Tibial nerve (tissue), 4 donors: ENCODE measurements at regions not wholly inside any gene's neighbourhood (a gene's known extent, or its start where the extent isn't known, plus 50 kb on each side); places are given as distances from the start of the nearest gene placed in this dataset.

ENCODE experiments used
- DNase-seq, 2 donors: peaks; one replicate each; pipeline ENCODE4 v3.0.0-alpha.2; 2019; ENCODE audit warnings: low spot score in 2 of 2
- H3K27ac ChIP-seq, 4 donors: fragments of 200-600 bp; sonication (generic) in 3 of 4; one replicate each; pipeline ENCODE4 v1.5.1; 2017 to 2019; ENCODE audit warnings: mild to moderate bottlenecking in 1 of 4
- H3K27me3 ChIP-seq, 2 donors: fragments of 200-600 bp; sonication (generic) in 1 of 2; one replicate each; pipeline versions ENCODE4 v1.5.1 to v1.6.0; 2017 to 2019
- H3K36me3 ChIP-seq, 3 donors: fragments of 200-600 bp; sonication (generic); one replicate each; pipeline ENCODE4 v1.5.1; 2018 to 2019
- H3K4me1 ChIP-seq, 4 donors: fragments of 200-600 bp; sonication (generic) in 3 of 4; one replicate each; pipeline ENCODE4 v1.5.1; 2017 to 2019
- H3K4me3 ChIP-seq, 4 donors: fragments of 200-600 bp; sonication (generic) in 3 of 4; one replicate each; pipeline ENCODE4 v1.5.1; 2017 to 2019; ENCODE audit warnings: mild to moderate bottlenecking in 1 of 4, moderate library complexity in 1 of 4
- H3K9me3 ChIP-seq, 4 donors: fragments of 200-600 bp; sonication (generic) in 3 of 4; one replicate each; pipeline ENCODE4 v1.5.1; 2017 to 2019
- EP300 ChIP-seq, 2 donors: sonication (generic); formaldehyde crosslinking; IDR thresholded peaks; one replicate each; pipeline ENCODE4 v1.6.1; 2017; ENCODE audit warnings: antibody characterized with exemption in 2 of 2, mild to moderate bottlenecking in 1 of 2
- POLR2A ChIP-seq, 2 donors: fragments of 450-650 bp; IDR thresholded peaks; one replicate each; pipeline ENCODE4 v1.6.1; 2017; ENCODE audit warnings: antibody characterized with exemption in 2 of 2, mild to moderate bottlenecking in 2 of 2, moderate library complexity in 2 of 2
- WGBS, 2 donors: methylation state at CpG; one replicate each; pipeline ENCODE4 v1.1.5; 2018; 5-methylcytosine and 5-hydroxymethylcytosine counted together
- TF ChIP-seq, protein P1 (sequence below), 5 experiments: fragments of 200-600 bp in 3 of 5; fragments of 450-650 bp in 2 of 5; sonication (generic) in 3 of 5; IDR thresholded peaks; one replicate each; pipeline ENCODE4 v1.5.1; 2016 to 2019; ENCODE audit warnings: antibody characterized with exemption in 5 of 5, mild to moderate bottlenecking in 3 of 5, moderate library complexity in 2 of 5

DNA sequence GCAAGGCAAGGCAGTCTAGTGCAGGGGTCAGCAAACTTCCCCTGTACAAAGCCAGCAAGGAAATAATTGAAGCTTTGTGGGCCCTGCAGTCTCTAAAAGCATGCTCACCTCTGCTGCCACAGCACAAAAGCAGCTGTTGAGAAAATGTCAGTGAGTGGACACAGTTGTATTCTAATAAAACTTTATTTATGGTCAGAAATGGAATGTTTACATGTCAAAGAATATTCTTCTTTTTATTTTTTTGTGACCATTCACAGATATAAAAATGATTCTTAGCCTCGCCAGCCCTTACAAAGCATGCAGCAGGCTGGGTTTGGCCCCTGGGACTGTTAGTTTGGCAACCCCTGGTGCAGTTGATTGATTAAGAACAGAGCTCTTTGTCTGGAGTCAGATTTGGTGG is 192.4 kb downstream of the BUB3 start:
- H3K36me3 ChIP-seq, result no peaks in the 10 kb centered on the region
- no peak for DNase-seq
- 55 to 75% methylated on average over 1 of the region's 1 CpG for WGBS, 2 donors
- no peak overlapping the region for H3K27ac ChIP-seq
- no peaks in the 10 kb centered on the region for H3K4me1 ChIP-seq
- no peaks in the 10 kb centered on the region for H3K9me3 ChIP-seq
- TF ChIP-seq POLR2A (IDR thresholded peaks at IDR 0.05), result no peak
- TF ChIP-seq EP300 (IDR thresholded peaks at IDR 0.05), result no peak
- TF ChIP-seq, protein P1, sequence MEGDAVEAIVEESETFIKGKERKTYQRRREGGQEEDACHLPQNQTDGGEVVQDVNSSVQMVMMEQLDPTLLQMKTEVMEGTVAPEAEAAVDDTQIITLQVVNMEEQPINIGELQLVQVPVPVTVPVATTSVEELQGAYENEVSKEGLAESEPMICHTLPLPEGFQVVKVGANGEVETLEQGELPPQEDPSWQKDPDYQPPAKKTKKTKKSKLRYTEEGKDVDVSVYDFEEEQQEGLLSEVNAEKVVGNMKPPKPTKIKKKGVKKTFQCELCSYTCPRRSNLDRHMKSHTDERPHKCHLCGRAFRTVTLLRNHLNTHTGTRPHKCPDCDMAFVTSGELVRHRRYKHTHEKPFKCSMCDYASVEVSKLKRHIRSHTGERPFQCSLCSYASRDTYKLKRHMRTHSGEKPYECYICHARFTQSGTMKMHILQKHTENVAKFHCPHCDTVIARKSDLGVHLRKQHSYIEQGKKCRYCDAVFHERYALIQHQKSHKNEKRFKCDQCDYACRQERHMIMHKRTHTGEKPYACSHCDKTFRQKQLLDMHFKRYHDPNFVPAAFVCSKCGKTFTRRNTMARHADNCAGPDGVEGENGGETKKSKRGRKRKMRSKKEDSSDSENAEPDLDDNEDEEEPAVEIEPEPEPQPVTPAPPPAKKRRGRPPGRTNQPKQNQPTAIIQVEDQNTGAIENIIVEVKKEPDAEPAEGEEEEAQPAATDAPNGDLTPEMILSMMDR (IDR thresholded peaks at IDR 0.05), result no peak
- no peaks in the 10 kb centered on the region for H3K27me3 ChIP-seq
- H3K4me3 ChIP-seq, result no peak overlapping the region

DNA sequence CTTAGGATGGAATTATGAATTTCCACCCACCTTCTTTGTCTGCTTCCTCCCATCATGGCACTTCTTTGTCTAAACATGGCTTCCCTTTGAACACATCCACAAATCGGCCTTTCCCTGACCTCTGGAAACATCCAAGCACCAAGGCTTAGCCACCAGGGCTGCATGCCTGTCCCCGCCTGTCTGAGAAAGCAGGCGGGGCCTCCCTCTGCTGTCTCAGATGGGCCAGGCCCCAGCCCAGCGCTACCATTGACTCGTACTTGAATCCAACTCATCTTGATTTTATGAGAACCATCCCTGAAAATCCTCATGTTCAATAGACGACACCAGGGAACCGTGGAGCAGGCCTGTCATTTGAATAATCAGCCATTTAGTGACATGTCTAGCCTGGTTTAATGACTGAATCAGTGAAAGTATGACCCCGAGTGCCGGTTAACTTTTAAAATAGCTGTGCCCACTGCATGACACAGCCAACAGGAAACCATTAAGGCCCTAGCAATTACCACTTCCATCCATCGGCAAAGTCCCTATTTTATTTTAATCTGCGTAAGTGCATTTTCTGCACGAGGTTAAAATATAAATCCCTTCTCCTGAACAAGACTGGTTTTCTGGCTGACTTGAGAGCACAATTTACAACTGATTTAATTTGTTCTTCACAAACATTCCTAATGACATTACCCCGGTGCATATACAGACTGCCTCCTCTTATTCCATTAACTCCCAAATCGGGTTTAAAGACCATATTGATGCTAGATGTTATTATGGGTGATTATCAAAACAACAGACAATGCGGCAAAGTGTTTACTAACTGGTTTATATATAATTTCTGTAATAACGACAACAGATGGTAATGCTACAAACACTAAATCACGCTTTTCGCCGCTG is 194.7 kb downstream of the BUB3 start:
- TF ChIP-seq, protein P1 (IDR thresholded peaks at IDR 0.05), result no peak
- H3K4me1 ChIP-seq, result no peaks in the 10 kb centered on the region
- no peak overlapping the region for H3K27ac ChIP-seq
- no peaks in the 10 kb centered on the region for H3K36me3 ChIP-seq
- no peak overlapping the region for H3K4me3 ChIP-seq
- H3K9me3 ChIP-seq, result no peaks in the 10 kb centered on the region
- WGBS, 2 donors, result 78 to 79% methylated on average over 19 of the region's 19 CpGs
- no peaks in the 10 kb centered on the region for H3K27me3 ChIP-seq
- no peak for DNase-seq

DNA sequence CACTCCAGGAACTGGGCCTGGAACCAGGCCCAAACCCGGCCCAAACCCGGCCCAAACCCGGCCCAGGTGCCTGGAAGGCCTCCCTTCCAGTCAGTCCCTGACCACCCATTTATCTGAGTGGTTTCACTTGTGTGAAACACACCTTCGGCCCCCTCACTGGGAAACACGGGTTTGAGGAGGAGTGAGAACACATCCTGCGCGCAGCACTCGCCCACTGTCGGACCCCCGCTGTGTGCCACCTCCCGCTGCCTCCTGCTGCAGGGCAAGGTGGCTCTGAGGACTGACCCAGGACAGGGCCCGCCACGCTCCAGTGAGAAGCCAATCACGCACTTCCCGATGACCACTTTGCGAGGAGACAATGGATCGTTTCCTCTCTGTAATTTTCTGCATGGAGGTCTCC is 197.5 kb downstream of the BUB3 start:
- TF ChIP-seq, protein P1 (IDR thresholded peaks at IDR 0.05), result no peak
- TF ChIP-seq EP300 (IDR thresholded peaks at IDR 0.05) (no peak), POLR2A (IDR thresholded peaks at IDR 0.05) (no peak)
- no peak overlapping the region for H3K27ac ChIP-seq

DNA sequence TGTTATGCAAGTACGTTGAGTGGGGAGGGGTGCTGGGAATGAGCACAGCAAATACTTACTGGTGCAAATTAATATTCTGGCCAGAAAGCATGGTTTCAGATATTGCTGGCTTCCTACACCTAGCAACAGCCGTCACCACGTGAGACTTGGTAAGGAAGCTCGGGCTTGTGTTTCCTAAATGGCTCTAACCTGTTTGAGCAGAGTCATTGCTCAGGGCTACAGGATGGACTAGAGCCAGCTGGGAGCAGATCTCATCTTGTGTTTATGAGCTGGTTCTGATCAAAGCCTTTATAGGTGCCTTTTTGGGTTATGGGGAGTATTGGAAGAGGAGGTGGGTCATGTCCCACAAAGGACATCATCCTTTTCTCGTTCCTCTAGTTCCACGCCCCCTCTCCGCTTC is 200.3 kb downstream of the BUB3 start:
- Histone ChIP-seq H3K4me3 (no peak overlapping the region), H3K36me3 (no peaks in the 10 kb centered on the region), H3K27ac (no peak overlapping the region), H3K9me3 (no peaks in the 10 kb centered on the region), H3K27me3 (peaks cover 0 to 7% of the 10 kb centered on the region in 2 donors), H3K4me1 (no peaks in the 10 kb centered on the region)
- 74 to 84% methylated on average over 7 of the region's 7 CpGs for WGBS, 2 donors
- DNase-seq, result no peak
- TF ChIP-seq, protein P1 (IDR thresholded peaks at IDR 0.05), result no peak

More for the DNA sequence above, 197.5 kb downstream of the BUB3 start:
- H3K4me3 ChIP-seq, result no peak overlapping the region
- 85% methylated on average over 12 to 17 of the region's 17 CpGs for WGBS, 2 donors
- H3K4me1 ChIP-seq, result no peaks in the 10 kb centered on the region
- no peaks in the 10 kb centered on the region for H3K36me3 ChIP-seq
- no peak for DNase-seq
- H3K27me3 ChIP-seq, result no peaks in the 10 kb centered on the region
- no peaks in the 10 kb centered on the region for H3K9me3 ChIP-seq

DNA sequence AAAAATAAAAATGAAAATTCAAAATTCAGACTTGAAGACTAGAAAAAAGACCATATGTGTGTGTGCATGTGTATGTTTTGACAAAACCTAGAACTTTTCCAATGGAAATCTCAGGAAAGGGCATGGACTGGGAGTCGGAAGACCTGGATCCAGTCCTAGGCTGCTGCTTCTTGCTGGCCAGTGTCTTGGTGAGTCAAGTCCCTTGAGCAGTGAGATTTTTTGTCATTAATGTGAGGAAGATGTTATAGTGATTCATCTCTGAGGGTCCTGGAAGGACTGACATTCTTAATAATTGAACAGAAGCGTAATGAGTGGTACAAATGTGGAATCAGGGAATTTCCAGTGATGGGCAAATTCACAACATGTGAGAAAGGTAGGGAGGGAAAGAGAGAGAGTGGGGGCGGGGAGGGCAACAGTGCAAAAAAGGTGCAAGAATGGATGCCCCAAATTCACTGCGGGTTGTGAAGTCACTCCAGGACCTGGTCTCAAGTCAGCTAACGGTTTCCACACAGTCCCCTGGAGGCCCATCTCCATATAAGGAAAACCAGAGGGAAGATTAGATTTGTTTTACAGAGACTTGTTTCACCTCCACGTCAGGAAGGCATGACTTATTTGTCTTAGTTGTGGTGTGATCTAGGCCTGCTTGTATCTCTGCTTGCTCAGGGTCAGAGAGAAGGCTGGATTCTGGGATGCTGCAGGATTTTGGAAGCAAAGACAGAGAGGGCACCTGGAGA is 201.7 kb downstream of the BUB3 start:
- Histone ChIP-seq H3K9me3 (no peaks in the 10 kb centered on the region), H3K27me3 (peaks cover 0 to 7% of the 10 kb centered on the region in 2 donors), H3K36me3 (no peaks in the 10 kb centered on the region), H3K27ac (no peak overlapping the region), H3K4me3 (no peak overlapping the region), H3K4me1 (no peaks in the 10 kb centered on the region)
- no peak for DNase-seq
- TF ChIP-seq, protein P1 (IDR thresholded peaks at IDR 0.05), result no peak
- TF ChIP-seq POLR2A (IDR thresholded peaks at IDR 0.05) (no peak), EP300 (IDR thresholded peaks at IDR 0.05) (no peak)
- 69 to 79% methylated on average over 6 of the region's 6 CpGs for WGBS, 2 donors
